ENCODE measurements at regions not wholly inside any gene's neighbourhood (a gene's known extent, or its start where the extent isn't known, plus 50 kb on each side); places are given as distances from the start of the nearest gene placed in this dataset.
"Not testable (repeated sequence)": the region's sequence is repeated elsewhere in the genome, so short reads cannot be mapped to it uniquely, and the experiment has no call there.

DNA sequence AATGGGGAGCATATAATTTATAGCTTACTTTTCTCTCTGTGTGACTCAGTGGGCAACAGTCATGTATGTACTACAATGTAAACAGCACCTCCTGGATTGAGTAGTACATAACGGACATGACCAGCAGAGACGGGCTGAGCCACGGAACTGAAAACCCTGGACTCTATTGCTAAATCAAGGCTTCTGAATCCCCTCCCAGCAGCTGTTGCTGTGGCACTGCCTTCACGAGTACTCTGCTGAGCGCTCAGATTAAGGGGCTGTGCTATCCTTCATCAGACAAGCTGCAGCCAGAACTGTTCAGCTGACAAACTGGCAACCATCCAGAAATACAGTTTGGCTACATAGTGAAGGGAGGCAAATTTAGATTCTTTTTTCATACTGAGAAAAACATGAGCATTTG, 131.3 kb upstream of the CCDC180 start:
- DNase-seq = no peak

DNA sequence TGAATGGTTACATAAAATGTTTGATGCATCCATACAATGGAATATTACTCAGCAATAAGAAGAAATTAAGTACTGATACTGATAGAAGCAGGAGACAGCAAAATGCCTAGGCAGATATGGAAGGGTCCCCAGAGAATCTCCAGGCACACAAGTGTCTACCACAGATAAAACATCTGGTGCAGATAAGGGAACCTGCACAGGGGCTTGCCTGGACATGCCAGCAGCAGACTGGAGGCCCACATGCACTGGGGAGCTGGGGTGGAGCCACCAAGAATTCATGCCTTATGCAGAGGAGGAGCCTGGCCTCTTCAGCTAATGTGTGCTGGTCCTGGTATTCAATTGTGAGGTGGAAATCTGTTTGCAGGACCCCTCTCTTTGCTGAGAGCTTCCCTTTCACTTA, 129.2 kb upstream of the CTSV start:
- not testable (repeated sequence) for DNase-seq

DNA sequence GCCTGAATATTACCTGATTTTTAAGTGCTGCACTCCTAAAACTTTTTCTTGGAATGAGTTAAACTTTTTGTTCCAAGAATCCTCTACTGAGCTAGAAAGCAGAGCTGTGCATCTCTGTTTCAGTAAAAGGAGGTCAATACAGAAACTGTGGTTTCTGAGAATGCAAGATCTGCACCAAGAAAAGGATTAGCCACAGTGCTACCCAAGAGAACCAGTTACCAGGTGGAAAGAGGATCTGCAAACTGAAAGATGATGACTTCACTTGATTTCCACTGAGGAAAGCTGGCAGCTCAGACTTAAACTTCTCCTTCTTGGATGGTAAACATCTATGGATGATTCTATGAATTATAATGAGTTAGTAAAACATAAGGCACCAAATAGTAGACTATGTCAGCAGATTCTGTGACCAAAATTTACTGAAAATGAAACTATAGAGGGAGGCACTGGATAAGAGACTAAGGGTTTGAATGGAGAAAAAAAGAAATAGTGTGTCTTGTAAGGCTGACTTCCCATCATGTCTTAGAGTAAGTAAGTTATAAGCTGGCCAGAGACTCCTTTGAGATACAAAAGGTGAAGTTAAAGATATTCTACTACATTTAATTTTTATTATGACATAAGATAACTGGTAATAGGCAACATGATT, 127.7 kb upstream of the CTSV start:
- DNase-seq = not testable (repeated sequence)

DNA sequence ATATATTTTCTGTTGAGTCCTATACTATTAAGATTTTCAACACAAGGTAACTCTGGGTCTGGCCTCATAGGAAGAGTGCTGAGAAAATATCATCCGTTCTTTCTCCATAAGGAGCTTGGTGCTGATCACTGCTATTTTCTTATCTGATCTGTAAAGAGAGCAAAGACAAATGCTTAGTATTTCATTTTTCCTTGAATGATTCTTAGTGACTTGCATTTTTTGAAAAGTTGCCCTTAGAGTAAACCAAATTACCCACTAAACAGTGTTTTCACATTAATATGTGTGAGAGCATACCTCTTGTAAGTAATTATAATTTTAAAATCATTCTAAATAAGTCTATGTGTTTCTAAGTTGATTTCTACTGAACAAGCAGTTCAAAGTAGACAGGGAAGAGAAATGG, 121.3 kb upstream of the CTSV start:
- no peak for DNase-seq

DNA sequence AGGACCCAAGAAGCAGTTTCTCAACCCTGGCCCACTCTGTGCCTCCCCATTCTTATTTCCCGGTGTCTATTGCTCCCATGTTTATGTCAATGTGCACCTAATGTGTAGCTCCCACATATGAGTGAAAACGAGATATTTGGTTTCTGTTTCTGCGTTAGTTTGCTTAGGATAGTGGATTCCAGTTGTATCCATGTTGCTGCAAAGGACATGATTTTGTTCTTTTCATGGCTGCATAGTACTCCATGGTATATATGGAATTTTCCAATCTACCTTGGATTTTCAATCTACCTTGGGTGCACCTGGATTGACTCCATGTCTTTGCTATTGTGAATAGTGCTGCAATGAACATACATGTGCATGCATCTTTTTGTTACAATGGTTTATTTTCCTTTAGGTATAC, 119.8 kb upstream of the CTSV start:
- DNase-seq = not testable (repeated sequence)

DNA sequence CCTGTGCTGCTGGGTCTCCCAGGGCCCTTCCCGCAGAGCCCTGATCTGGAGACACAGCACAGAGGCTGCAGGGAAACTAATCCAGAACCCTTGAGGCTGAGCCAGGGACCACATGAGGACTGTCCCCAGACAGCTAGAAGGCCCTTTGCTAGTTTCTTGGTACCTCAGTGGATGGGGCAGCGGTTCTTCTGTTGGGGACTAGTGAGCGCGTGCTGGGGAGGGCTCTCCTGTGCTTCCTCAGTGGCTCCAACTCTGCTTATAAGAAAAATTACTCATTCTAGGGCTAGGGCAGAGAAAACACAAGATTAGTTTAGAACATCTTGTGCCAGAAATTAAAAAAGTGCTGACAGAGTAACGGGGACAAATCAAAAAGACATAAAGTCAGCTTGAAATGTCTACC, 116.5 kb upstream of the CTSV start:
- DNase-seq = not testable (repeated sequence)

DNA sequence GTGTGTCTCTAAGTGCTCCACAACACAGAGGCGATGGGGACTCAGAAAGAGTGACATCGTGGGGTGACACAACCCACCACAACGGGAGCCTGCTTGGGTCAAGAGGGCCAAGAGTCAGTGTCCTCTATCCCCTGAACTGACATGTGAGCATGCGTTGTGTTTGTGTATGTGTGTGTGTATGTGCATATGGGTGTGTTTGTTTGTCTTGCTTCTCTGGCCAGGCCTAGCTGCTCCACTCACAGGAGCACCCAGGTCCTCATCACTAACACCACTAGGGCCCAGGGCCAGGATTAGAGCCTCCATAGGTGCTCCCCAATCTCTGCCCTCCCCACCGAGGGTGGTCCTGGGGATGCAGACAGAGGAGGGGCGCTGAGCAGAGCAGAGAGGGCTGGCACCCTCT, 115.0 kb upstream of the CTSV start:
- no peak for DNase-seq

DNA sequence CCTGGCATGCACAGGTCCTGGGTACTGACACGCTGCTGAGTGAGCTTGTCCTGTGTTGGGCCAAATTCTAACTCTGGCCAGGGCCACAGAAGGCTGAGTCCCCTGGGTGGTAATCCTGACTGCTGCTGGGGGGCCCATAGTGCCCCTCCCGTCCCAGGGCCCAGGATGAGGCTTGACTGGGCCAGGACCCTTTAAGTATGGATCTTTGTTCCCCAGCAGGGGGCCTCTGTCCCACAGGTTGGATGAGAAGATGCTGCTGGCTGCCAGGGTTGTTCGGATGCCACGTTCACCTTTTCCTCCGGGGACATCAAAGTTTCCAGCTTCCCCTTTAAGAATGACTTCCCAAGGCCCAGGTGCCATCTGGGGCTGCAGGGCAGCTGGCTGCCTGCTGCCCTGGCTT, 114.2 kb upstream of the CTSV start:
- DNase-seq = not testable (repeated sequence)

DNA sequence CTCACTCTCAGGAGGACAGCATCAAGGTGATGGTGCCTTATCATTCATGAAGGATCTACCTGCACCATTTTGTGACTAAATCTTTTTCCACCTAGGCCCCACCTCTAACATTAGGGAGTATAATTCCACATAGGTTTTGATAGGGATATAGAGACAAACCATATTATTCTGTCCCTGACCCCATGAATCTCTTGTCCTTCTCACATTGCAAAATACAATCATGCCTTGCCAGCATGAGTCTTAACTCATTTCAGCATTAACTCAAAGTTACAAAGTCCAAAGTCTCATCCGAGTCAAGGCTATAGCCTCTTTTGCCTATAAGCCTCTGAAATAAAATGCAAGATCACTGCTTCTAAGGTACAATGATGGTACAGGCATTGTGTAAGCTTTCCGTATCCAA, 111.5 kb upstream of the CTSV start:
- DNase-seq = not testable (repeated sequence)

DNA sequence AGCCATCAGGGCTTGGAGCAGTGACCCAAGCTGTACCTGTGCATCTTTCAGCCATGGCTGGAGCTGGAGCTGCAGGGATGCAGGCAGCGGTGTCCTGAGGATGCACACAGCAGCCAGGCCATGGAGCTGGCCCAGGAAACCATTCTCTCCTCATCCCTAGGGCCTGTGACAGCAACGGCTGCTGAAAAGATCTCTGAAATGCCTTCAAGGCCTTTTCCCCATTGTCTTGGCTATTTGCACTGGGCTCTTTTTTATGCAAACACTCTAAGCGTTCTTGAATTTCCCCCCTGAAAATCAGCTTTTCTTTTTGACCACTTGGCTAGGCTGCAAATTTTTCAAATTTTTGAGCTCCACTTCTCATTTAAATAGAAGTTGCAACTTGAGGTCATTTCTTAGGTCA, 109.5 kb upstream of the CTSV start:
- not testable (repeated sequence) for DNase-seq

DNA sequence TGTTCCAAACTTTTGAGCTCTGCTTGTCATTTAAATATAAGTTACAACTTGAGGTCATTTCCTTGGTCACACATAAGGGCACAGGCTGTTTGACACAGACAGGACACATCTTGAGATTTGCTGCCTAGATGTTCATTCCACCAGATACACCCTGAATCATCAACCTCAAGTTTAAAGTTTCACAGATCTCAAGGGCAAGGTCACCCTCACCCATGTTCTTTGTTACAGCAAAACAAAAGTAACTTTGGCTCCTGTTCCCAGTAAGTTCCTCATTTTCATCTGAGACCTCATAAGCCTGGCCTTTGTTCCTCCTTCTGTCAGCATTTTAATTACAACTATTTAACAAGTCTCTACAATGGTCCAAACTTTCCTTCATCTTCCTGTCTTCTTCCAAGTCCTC, 106.7 kb upstream of the CTSV start:
- not testable (repeated sequence) for DNase-seq

DNA sequence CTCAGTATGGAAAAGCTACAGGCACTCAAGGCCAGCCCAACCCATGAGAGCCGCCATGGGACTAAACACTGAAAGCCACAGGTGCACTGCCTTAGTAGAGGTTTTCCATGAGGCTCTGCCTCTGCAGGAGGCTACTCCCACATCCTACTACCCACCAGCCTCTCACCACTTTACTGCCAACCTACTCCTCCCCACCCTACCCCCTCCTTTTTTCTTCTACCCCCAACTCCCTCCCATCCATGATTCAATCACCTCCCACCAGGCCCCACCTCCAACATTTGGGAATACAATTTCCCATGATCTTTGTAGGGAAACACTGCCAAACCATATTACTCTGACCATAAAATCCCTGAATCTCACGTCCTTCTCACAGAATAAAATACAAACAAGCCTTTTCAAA, 101.6 kb upstream of the CTSV start:
- DNase-seq = no peak

DNA sequence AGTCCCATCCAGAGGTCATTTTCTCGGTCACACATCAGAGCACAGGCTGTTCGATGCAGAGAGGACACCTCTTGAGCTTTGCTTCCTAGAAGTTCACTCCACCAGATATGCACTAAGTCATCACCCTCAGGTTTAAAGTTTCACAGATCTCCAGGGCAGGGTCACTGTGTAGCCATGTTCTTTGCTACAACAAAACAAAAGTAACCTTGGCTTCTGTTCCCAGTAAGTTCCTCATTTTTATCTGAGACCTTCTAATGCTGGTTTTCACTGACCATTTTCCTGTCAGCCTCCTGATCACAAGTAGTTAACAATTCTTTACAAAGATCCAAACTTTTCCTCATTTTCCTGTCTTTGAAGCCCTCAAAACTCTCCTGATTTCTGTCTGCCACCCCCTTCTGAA, 97.5 kb upstream of the CTSV start:
- no peak for DNase-seq

DNA sequence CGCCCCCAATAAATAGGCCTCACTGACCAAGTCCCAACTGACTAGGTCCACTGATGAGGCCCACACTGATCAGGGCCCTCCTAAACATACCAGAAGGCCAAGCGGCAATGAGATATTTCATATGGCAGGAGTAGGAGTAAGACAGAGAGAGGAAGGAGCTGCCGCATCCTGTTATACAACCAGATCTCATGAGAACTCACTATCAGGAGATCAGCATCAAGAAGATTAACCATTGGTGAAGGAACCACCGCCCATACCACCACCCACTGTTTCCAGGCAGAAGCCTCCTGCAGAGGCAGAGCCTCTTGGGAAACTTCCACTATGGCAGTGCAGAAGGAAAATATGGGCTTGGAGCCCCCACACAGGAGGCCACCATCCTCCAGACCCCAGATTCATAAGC, 95.0 kb upstream of the CTSV start:
- DNase-seq = not testable (repeated sequence)

DNA sequence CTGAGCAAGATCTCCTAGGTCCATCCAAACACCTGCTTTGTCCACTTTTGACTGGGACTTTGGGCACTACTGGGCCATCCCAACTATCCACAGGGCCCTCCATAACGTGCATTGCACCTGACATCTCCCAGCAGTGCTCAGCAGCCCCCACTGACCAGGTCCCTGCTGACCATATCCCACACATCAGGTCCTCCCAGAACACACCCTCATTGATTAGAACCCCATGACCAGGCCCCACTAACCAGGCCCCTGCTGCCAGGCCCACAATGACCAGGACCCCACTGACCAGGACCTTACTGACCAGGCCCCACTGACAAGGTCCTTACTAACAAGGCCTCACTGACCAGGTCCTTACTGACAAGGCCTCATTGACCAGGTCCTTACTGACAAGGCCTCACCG, 93.9 kb upstream of the CTSV start:
- no peak for DNase-seq

DNA sequence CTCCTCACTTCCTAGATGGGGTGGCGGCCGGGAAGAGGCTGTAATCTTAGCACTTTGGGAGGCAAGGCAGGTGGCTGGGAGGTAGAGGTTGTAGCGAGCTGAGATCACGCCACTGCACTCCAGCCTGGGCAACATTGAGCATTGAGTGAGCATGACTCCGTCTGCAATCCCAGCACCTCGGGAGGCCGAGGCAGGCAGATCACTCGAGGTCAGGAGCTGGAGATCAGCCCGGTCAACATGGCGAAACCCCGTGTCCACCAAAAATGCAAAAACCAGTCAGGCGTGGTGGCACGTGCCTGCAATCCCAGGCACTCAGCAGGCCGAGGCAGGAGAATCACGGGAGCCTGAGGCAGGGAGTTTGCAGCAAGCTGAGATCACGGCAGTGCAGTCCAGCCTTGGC, 91.9 kb upstream of the CTSV start:
- not testable (repeated sequence) for DNase-seq

DNA sequence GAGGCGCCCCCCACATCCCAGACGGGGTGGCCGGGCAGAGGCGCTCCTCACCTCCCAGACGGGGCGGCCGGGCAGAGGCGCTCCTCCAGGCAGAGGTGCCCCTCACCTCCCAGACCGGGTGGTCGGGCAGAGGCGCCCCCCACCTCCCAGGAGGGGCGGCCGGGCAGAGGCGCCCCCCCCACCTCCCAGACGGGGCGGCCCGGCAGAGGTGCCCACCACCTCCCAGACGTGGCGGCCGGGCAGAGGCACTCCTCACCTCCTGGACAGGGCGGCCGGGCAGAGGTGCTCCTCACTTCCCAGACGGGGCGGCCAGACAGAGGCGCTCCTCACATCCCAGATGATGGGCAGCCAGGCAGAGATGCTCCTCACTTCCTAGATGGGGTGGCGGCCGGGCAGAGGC, 91.4 kb upstream of the CTSV start:
- DNase-seq = not testable (repeated sequence)

DNA sequence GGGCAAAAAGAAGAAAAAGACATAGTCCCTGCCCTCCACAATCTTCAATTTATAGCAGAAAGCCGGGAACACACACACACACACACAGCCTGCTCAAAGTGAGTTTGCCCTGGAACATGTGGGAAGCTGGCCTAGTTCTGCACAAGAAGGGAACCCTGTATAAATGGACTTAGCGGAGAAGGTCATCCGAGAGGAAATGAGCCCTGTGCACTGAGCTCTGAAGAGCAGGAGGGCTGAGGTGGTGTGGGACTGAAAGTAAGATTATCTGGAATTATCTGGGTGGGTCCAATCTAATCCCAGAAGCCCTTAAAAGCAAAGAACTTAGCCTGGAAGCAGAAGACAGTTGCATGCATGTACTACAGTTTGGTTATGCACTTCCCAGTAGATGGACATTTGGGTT, 90.0 kb upstream of the CTSV start:
- no peak for DNase-seq

DNA sequence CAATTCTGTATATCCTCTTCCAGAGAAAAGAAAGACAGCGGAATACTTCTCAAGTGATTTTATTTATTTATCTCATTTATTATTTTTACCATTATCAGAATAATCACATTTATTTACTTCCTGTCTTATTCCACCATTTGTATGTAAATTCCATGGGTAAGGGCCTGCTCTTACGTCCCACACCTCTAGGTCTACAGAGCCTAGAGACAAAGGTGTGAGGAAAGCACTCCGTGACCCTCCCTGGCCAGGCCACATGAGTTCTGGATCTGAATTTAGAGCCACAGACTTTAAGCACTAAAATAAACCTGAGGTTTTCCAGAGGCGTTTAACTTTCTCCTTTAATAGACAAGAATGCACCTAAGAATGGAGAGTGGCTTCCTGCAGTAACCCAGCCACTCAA, 85.3 kb upstream of the CTSV start:
- DNase-seq = no peak

DNA sequence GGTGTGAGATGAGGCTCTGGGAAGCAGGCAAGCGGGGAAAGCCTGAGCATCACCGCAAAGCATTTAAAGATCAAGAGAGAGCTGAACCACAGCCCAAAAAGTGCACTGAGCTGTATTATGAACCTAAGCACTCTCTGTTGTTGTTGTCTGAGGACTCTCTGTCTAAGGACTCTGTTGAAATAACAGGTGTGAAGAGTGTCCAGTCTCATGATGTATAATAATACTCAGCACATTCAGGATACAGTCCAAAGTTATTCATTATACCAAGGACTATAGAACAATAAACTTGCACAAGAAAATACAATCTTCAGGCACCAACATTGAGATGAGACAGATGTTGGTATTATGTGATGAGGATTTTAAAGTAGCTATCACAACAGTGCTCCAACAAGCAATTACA, 71.8 kb upstream of the CTSV start:
- DNase-seq = no peak

DNA sequence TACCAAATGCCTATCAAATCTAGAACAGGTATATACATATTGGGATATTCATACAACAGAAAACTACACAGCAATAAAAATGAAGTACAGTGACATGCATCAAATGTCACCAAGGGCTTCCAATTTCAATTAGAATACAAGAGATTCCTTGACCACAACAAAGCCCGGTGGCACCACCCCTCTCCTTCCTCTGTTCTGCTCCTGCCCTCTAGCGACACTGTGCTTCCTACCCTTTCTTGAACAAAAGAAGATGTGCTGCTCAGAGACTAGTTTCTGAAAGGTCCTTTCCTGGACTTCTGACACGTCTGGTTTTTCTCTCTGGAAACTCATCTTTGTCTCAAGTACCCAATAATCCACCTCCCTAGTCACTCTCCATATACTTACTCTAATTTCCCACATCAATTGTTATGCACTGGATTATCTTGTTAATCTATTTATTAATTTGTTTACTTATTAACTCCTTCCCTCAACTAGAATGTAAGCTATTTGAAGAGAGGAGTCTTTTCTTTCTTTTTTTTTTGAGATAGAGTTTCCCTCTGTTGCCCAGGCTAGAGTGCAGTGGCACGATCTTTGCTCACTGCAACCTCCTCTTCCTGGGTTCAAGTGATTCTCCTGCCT, 70.4 kb upstream of the CTSV start:
- DNase-seq = peak; percentile 5

DNA sequence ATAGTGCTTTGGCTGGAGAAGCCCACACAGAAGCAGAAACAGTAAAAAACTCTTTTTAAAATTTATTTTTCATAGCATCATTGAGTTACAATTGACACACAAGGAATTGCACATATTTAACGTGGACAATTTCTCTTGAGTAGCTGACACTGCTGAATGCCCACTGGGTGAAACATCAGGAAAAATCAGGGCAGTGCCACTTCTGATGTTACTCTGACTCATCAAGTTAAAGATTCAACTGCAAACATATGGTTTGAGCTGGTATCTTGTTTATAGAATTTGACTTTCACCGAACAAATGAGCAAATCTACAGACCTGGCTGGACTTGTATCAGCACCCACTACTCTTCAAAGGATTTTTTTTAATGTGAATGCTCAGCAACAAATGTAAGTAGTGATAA, 66.3 kb upstream of the CTSV start:
- not testable (repeated sequence) for DNase-seq

DNA sequence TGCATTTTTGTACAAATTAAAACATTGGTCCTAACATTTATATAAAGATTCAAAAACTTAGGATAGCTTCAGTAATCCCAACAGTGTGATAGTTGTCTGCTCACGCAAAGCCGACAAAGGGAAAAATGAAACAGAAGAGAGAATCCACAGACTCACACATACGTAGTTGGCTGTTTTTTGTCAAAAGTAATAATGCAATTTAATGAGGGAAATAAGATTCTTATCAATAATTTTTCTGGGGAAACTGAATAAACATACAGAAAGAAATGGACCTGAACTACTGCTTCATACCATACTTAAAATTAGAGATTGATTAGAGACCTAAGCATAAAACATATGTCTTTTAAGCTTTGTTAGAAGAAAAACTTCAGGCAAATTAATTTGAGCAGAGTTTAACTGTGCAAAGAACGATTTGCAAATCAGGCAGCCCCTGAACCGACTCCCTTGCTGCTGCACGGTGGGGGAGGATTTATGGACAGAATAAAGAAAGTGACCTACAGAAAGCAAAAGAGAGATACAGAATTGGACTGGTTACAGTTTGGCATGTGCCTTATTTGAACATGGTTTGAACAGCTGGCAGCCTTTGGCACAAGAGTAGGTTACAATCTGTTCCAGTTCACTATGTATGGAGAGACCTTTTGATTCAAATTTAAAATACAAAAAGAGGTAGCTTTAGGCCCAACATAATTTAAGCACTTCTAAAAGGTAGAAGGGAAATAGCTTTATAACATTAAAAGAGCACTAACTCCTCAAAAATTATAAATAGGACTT, 64.9 kb upstream of the CTSV start:
- not testable (repeated sequence) for DNase-seq

DNA sequence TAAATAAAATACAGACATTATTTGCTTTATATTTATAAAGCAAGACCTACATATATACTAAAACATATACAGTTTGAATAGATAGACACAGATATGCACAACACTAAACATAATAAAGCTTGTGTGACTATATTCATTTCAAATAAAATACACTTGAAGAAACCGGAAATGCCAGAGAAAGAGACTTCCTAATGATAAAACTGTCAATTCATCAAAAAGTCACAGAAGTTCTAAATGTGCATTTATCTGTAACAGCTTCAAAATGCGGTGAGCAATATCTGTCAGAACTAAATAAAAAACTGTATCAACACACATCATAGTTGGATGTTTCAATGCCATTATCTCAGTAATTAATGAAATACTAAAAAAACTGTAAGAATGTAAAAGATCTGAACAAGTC, 60.6 kb upstream of the CTSV start:
- DNase-seq = not testable (repeated sequence)
